Lung (tissue), 11 donors: ENCODE measurements at regions not wholly inside any gene's neighbourhood (a gene's known extent, or its start where the extent isn't known, plus 50 kb on each side); places are given as distances from the start of the nearest gene placed in this dataset.

Source experiments
- ATAC-seq: fragments of 200-7000 bp; cut with Tn5 transposase; one replicate; pipeline ENCODE4 v1.9.1; 2020; ENCODE audit warnings: moderate number of reproducible peaks; ENCODE audit not compliant: insufficient read depth, low FRiP score
- DNase-seq, 3 donors: peaks; one replicate each; pipeline ENCODE4 v3.0.0-alpha.2; 2013 to 2017
- H3K27ac ChIP-seq, 2 donors: one replicate each; pipeline ENCODE4 v1.5.1; 2013; ENCODE audit warnings: mild to moderate bottlenecking in 2 of 2, moderate library complexity in 2 of 2, control low read depth in 1 of 2, inconsistent platforms in 1 of 2, low read depth in 1 of 2, low read length in 1 of 2
- H3K27me3 ChIP-seq, 3 donors: one replicate each; pipeline ENCODE4 v1.5.1; 2013; ENCODE audit warnings: low read length in 2 of 3; ENCODE audit not compliant: control insufficient read depth in 3 of 3, insufficient read depth in 3 of 3
- H3K36me3 ChIP-seq, 4 donors: one replicate each; pipeline ENCODE4 v1.5.1; 2013; ENCODE audit warnings: low read length in 4 of 4, mild to moderate bottlenecking in 1 of 4, moderate library complexity in 1 of 4; ENCODE audit not compliant: control insufficient read depth in 4 of 4, insufficient read depth in 4 of 4
- H3K4me1 ChIP-seq, 5 donors: one replicate each; pipeline ENCODE4 v1.5.1; 2013; ENCODE audit warnings: low read length in 5 of 5, mild to moderate bottlenecking in 2 of 5, moderate library complexity in 1 of 5; ENCODE audit not compliant: control insufficient read depth in 5 of 5, insufficient read depth in 5 of 5
- H3K4me3 ChIP-seq: one replicate; pipeline ENCODE4 v1.5.1; 2013; ENCODE audit warnings: mild to moderate bottlenecking, control low read depth, moderate library complexity
- H3K9ac ChIP-seq, 2 donors: one replicate each; pipeline ENCODE4 v1.5.1; 2013; ENCODE audit warnings: low read length in 2 of 2, control low read depth in 1 of 2; ENCODE audit not compliant: insufficient read depth in 1 of 2
- H3K9me3 ChIP-seq, 4 donors: one replicate each; pipeline ENCODE4 v1.5.1; 2013; ENCODE audit warnings: low read length in 3 of 4, mild to moderate bottlenecking in 1 of 4, moderate library complexity in 1 of 4; ENCODE audit not compliant: control insufficient read depth in 4 of 4, insufficient read depth in 3 of 4
- CTCF ChIP-seq: IDR thresholded peaks from 2 replicates; pipeline ENCODE4 v1.5.1; 2012; ENCODE audit warnings: mild to moderate bottlenecking; ENCODE audit errors: control extremely low read depth, extremely low read depth
- WGBS, 2 donors: extraction: QIAGEN DNeasy Blood & Tissue Kit; methylation state at CpG; one replicate each; pipeline ENCODE4 v1.1.7; 2013; 5-methylcytosine and 5-hydroxymethylcytosine counted together
- donor health status: control.
- donor health status: control.
- donor health status: Bipolar disorder and iron deficiency.
- donor health status: healthy.
- donor health status: DM: yes; HTN: yes; CAD: no.

GRCh38 chr5:27608992-27609391 lies 570.6 kb upstream of the CDH9 start:
- no peak for TF ChIP-seq CTCF
- no peak for DNase-seq
- H3K4me3 ChIP-seq = no peak overlapping the region
- H3K36me3 ChIP-seq = no peaks in the 10 kb centered on the region
- H3K27ac ChIP-seq = no peak overlapping the region
- no peak for ATAC-seq
- WGBS, 2 donors = 91 to 95% methylated on average over 3 of the region's 3 CpGs
- no peaks in the 10 kb centered on the region for H3K27me3 ChIP-seq
- H3K4me1 ChIP-seq = no peaks in the 10 kb centered on the region
- H3K9me3 ChIP-seq = no peaks in the 10 kb centered on the region
- no peak overlapping the region for H3K9ac ChIP-seq

- TF ChIP-seq CTCF = no peak
- DNase-seq = no peak
- Histone ChIP-seq H3K9ac (no peak overlapping the region), H3K9me3 (no peaks in the 10 kb centered on the region), H3K36me3 (no peaks in the 10 kb centered on the region), H3K27ac (no peak overlapping the region), H3K27me3 (no peaks in the 10 kb centered on the region), H3K4me1 (no peaks in the 10 kb centered on the region), H3K4me3 (no peak overlapping the region)
- no peak for ATAC-seq
These were observed 560.2 kb upstream of the CDH9 start for GRCh38 chr5:27598576-27598975.

GRCh38 chr5:27594141-27594540 lies 555.8 kb upstream of the CDH9 start:
- no peak for ATAC-seq
- Histone ChIP-seq H3K4me1 (no peaks in the 10 kb centered on the region), H3K9me3 (peaks cover 0 to 7% (median 0%) of the 10 kb centered on the region in 4 donors), H3K27me3 (no peaks in the 10 kb centered on the region), H3K36me3 (no peaks in the 10 kb centered on the region), H3K4me3 (no peak overlapping the region), H3K9ac (no peak overlapping the region), H3K27ac (no peak overlapping the region)
- WGBS, 2 donors = 67 to 76% methylated on average over 2 of the region's 2 CpGs
- TF ChIP-seq CTCF = no peak
- DNase-seq = no peak

- ATAC-seq (no peak), DNase-seq (no peak)
- WGBS, 2 donors = 39 to 59% methylated on average over 1 of the region's 1 CpG
- Histone ChIP-seq H3K4me1 (no peaks in the 10 kb centered on the region), H3K27me3 (no peaks in the 10 kb centered on the region), H3K27ac (no peak overlapping the region), H3K4me3 (no peak overlapping the region), H3K36me3 (no peaks in the 10 kb centered on the region), H3K9ac (no peak overlapping the region), H3K9me3 (peaks cover 0 to 7% (median 0%) of the 10 kb centered on the region in 4 donors)
- TF ChIP-seq CTCF = no peak
These were observed 553.8 kb upstream of the CDH9 start for GRCh38 chr5:27592231-27592630.
